DOHH2 (cell line): ENCODE measurements at regions not wholly inside any gene's neighbourhood (a gene's known extent, or its start where the extent isn't known, plus 50 kb on each side); places are given as distances from the start of the nearest gene placed in this dataset.

Source experiments
- CTCF ChIP-seq: fragments of 200-600 bp; sonication (generic); IDR thresholded peaks from one replicate; pipeline ENCODE4 v1.5.1; 2014; ENCODE audit warnings: antibody characterized with exemption, mild to moderate bottlenecking, low read depth, low read length; ENCODE audit not compliant: poor library complexity, severe bottlenecking
- EZH2phosphoT487 ChIP-seq: fragments of 200-600 bp; sonication (generic); IDR thresholded peaks from 2 replicates; pipeline ENCODE4 v1.6.1; 2017; ENCODE audit warnings: borderline replicate concordance, mild to moderate bottlenecking, antibody characterized with exemption, low read length, moderate library complexity, mixed read lengths

- no peak for TF ChIP-seq CTCF
- no peak for TF ChIP-seq EZH2phosphoT487
Observed at GRCh38 chr10:130648807-130649206, 512.6 kb downstream of the GLRX3 start.
